ENCODE measurements at regions not wholly inside any gene's neighbourhood (a gene's known extent, or its start where the extent isn't known, plus 50 kb on each side); places are given as distances from the start of the nearest gene placed in this dataset.
A peak's percentile ranks its signal among the peaks of the same experiment; 100 is the strongest.

- no peak for DNase-seq (ENCODE audit: low read depth in 4 of 4, low spot score in 2 of 4)
Observed at GRCh38 chr2:204174034-204174433, 237.5 kb downstream of the ICOS start.

DNA sequence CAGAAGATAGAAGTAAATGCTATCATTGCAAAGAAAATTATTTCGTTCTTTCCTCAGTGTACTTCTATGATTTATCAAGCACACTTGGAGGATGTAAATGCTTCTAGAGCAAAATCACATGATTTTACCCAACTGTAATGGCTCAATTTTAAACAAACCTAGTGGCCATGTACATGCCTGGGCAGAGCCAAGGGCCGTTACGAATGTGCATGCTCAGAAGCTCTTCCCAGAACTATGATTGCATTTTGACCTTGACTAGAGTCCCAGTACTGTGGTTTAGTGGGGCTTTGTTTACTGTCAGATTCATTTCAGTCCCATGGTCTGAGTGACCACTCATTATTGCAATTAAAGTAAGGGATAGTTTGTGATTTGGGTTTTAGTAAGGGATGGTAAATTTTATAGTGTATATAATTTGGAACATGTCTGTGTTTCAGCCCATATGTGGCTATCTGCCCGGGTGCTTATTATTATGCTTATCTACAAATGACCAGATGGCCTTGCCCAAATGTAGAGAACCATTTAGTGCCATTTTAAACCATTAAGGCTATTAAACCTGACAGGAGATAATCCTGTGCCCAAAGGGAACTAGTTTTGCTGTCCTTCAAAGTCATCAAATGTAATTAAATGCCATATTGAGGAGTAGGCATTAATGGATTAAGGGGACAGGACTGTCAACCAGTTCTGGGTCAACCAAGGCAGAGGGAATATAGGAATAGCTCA is 239.1 kb downstream of the ICOS start:
- DNase-seq (ENCODE audit: low read depth in 4 of 4, low spot score in 2 of 4), result no peak

DNA sequence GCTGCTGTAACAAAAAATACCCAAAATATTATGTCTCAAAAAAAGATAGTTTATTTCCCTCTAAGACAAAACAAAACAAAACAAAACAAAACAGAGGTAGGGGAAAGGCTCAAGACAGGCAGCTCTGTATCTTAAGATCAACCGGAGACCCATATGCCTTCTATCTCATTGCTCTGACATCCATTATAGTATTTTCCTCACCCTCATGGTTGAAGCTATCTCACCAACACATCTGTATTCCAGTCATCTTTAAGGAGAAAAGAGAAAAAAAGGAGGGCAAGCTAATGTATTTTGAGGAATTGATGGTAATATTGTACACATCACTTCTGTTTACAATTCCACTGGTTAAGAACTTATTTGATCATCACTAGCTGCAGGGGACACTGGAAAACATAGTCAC is 239.7 kb downstream of the ICOS start:
- no peak for DNase-seq (ENCODE audit: low read depth in 4 of 4, low spot score in 2 of 4)

GRCh38 chr2:204177251-204177976 is 240.9 kb downstream of the ICOS start:
- DNase-seq (ENCODE audit: low read depth in 4 of 4, low spot score in 2 of 4), result no peak

- no peak for DNase-seq (ENCODE audit: low read depth in 4 of 4, low spot score in 2 of 4)
Observed at GRCh38 chr2:204177977-204178522, 241.5 kb downstream of the ICOS start.

- no peak for DNase-seq (ENCODE audit: low read depth in 4 of 4, low spot score in 2 of 4)
Observed at GRCh38 chr2:204180649-204181048, 244.1 kb downstream of the ICOS start.

DNA sequence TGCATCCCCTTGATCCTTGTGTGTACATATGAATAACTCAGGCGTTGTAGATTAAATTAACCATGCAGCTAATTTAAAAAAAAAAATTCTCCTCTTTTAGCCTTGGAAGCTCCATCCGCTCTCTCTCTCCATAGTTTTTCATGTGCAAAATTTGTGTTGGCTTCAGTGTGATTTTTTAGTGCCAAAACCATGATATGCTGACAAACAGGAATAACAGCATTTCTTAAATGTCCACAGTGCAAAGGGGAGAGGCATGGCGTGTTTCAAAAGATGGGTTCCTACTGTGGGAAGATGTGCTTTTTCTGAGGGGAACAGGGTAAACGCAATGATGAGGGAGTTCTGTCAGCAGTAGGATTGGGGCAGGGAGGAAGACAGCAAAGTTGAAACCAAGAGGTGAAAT is 247.0 kb downstream of the ICOS start:
- DNase-seq (ENCODE audit: low read depth in 4 of 4, low spot score in 2 of 4), result no peak

GRCh38 chr2:204184226-204184625 is 247.7 kb downstream of the ICOS start:
- no peak for DNase-seq (ENCODE audit: low read depth in 4 of 4, low spot score in 2 of 4)

- no peak for DNase-seq (ENCODE audit: low read depth in 4 of 4, low spot score in 2 of 4)
Observed at GRCh38 chr2:204187229-204188083, 250.9 kb downstream of the ICOS start.

DNA sequence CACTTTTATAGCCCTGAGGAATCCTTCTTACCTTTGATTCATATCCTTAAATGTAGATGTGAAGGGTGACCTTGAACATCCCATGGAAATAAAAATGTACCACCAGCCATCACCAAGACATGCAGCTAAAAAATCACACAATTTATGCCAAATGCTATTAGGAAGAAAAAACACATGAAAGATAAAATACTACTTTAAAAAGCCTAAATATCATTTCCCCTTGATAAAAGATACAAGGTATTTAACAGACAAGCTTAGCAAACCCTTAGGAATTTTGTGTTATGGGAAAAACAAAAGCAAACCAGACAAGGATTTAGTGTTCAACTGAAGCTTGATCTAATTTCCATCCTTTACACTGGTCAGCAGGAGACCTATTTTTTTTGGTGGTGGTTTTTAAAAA is 255.0 kb downstream of the ICOS start:
- no peak for DNase-seq (ENCODE audit: low read depth in 4 of 4, low spot score in 2 of 4)

DNA sequence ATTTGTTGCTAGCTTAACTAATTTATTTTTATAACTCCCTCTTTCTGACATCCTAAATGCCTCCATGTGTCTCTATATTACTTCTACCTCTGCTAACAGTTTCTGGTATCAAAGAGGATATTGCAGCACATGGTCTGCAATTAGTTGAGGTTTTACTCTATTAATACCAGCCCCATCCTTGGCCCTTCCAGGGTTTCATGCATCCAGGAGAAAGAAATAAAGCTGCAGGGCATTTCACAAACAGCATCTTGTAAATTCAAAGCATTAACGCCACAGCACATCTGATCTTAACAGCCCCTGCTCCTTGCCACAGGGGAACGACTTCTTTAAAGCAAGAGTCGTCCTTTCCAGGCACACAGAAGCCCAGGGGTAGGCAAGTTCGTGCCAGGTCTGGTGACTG is 258.9 kb downstream of the ICOS start:
- DNase-seq (ENCODE audit: low read depth in 4 of 4, low spot score in 2 of 4), result no peak

- no peak for DNase-seq (ENCODE audit: low read depth in 4 of 4, low spot score in 2 of 4)
Observed at GRCh38 chr2:204197336-204198005, 260.9 kb downstream of the ICOS start.

DNA sequence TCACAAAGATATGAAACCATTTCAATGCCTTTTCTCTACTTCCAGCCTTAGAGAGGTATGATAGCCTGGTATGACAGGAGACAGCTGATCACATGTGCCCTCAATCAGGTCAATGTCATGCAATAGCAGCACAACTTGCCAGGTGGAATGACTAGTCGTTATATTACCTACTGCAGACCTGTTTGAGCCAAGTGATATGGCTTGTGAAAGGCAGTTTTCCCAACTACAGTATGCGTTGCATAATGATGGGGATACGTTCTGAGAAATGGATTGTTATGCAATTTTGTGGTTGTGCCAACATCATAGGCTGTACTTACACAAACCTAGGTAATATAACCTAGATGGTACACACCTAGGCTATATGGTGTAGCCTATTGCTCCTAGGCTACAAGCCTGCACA is 262.8 kb downstream of the ICOS start:
- DNase-seq (ENCODE audit: low read depth in 4 of 4, low spot score in 2 of 4), result no peak

- no peak for DNase-seq (ENCODE audit: low read depth in 4 of 4, low spot score in 2 of 4)
Observed at GRCh38 chr2:204201507-204201906, 264.9 kb downstream of the ICOS start.

- no peak for DNase-seq (ENCODE audit: low read depth in 4 of 4, low spot score in 2 of 4)
Observed at GRCh38 chr2:204202253-204202652, 265.7 kb downstream of the ICOS start.

- no peak for DNase-seq (ENCODE audit: low read depth in 4 of 4, low spot score in 2 of 4)
Observed at GRCh38 chr2:204203704-204204103, 267.1 kb downstream of the ICOS start.

- DNase-seq (ENCODE audit: low read depth in 4 of 4, low spot score in 2 of 4), result no peak
Observed at GRCh38 chr2:204205082-204205481, 268.5 kb downstream of the ICOS start.

- no peak for DNase-seq (ENCODE audit: low read depth in 4 of 4, low spot score in 2 of 4)
Observed at GRCh38 chr2:204205538-204205937, 269.0 kb downstream of the ICOS start.

DNA sequence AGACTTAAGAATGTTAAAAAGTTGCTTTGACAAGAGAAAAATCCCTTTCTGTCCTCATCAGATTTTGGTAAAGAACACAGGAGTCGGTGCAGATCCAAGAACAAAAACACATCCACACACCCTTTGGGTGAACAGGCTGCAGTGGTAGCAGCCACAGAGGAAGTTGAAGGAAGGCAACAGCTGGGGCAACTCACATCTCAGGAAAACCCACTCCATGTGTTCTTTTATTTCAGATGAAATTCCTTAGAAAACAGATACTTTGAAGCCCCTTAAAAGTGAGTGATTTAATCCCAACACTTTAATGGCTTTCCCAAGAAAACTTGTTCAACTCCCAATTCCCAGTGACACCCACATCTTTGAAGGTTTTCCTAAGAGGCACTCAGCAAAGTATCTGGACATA is 271.3 kb downstream of the ICOS start:
- DNase-seq (ENCODE audit: low read depth in 4 of 4, low spot score in 2 of 4), result peak in 2 of 4 donors; percentile 32 to 52

DNA sequence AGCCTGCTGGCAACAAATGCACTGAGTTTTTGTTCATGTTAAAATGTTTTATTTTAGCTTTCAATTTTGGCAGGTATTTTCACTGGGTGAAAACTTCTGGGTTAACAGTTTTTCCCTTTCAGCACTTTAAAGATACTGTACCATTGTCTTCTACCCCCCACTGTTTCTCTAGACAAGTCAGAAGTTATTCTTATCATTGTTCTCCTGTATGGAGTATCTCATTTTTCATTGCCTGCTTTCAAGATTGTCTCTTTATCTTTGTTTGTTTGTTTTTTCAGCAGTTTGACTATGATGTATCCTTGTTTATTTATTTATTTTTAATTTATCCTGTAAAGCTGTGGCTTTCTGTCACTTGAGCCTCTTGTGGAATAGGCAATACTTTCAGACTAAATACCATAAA is 277.0 kb downstream of the ICOS start:
- no peak for DNase-seq (ENCODE audit: low read depth in 4 of 4, low spot score in 2 of 4)

GRCh38 chr2:204218040-204218439 is 281.5 kb downstream of the ICOS start:
- DNase-seq (ENCODE audit: low read depth in 4 of 4, low spot score in 2 of 4), result no peak

Data from left renal cortex interstitium (tissue), 4 donors.